Neural cell (in vitro differentiated cells): ENCODE measurements at regions not wholly inside any gene's neighbourhood (a gene's known extent, or its start where the extent isn't known, plus 50 kb on each side); places are given as distances from the start of the nearest gene placed in this dataset.

Experiments used
- H2AFZ ChIP-seq: fragments of 200-600, 300-800 bp; sonication (generic), shearing (Covaris generic); 2 replicates; pipeline ENCODE4 v1.6.0; 2014; ENCODE audit warnings: low read depth, mild to moderate bottlenecking, antibody characterized with exemption, low read length, moderate library complexity
- H3F3A ChIP-seq: fragments of 200-600 bp; shearing (Covaris generic); 2 replicates; pipeline ENCODE4 v1.6.1; 2016; ENCODE audit warnings: mild to moderate bottlenecking, moderate library complexity, mixed read lengths, antibody characterized with exemption, low read length; ENCODE audit not compliant: insufficient read depth, poor library complexity, severe bottlenecking
- H3K27ac ChIP-seq: fragments of 200-600, 300-800 bp; sonication (generic), shearing (Covaris generic); 2 replicates; pipeline ENCODE4 v1.5.1; 2014; ENCODE audit warnings: mild to moderate bottlenecking, low read length, moderate library complexity
- H3K27me3 ChIP-seq: fragments of 300-800, 200-600 bp; sonication (generic), shearing (Covaris generic); 2 replicates; pipeline ENCODE4 v1.6.0; 2014; ENCODE audit warnings: mild to moderate bottlenecking, low read depth, low read length, moderate library complexity; ENCODE audit not compliant: insufficient read depth
- H3K36me3 ChIP-seq: fragments of 300-800, 200-600 bp; sonication (generic), shearing (Covaris generic); 2 replicates; pipeline ENCODE4 v1.5.1; 2014; ENCODE audit warnings: mild to moderate bottlenecking, antibody characterized with exemption, low read length, moderate library complexity; ENCODE audit not compliant: insufficient read depth
- H3K4me2 ChIP-seq: fragments of 300-800, 200-600 bp; sonication (generic), shearing (Covaris generic); 2 replicates; pipeline ENCODE4 v1.6.0; 2014; ENCODE audit warnings: mild to moderate bottlenecking, low read length
- H3K4me3 ChIP-seq: fragments of 300-800, 200-600 bp; sonication (generic), shearing (Covaris generic); 2 replicates; pipeline ENCODE4 v1.5.1; 2014; ENCODE audit warnings: mild to moderate bottlenecking, low read length, moderate library complexity
- H3K79me2 ChIP-seq: fragments of 200-600 bp; shearing (Covaris generic); replicated peaks from 2 replicates; pipeline ENCODE4 v1.6.0; 2014; ENCODE audit warnings: mild to moderate bottlenecking, low read length, moderate library complexity; ENCODE audit not compliant: insufficient read depth
- H3K9ac ChIP-seq: fragments of 300-800, 200-600 bp; sonication (generic), shearing (Covaris generic); 2 replicates; pipeline ENCODE4 v1.6.1; 2016; ENCODE audit warnings: mild to moderate bottlenecking, low read length, mixed read lengths
- H3K9me2 ChIP-seq: fragments of 200-600 bp; shearing (Covaris generic); 2 replicates; pipeline ENCODE4 v1.6.1; 2016; ENCODE audit warnings: mild to moderate bottlenecking, low read length, mixed read lengths; ENCODE audit not compliant: insufficient read depth
- H3K9me3 ChIP-seq: fragments of 200-600, 300-800 bp; sonication (generic), shearing (Covaris generic); 2 replicates; pipeline ENCODE4 v1.6.1; 2016; ENCODE audit warnings: mild to moderate bottlenecking, mixed run types, low read length, moderate library complexity, mixed read lengths
- H4K20me1 ChIP-seq: fragments of 200-600 bp; shearing (Covaris generic); 2 replicates; pipeline ENCODE4 v1.6.1; 2016; ENCODE audit warnings: mild to moderate bottlenecking, mixed run types; ENCODE audit not compliant: insufficient read depth
- CTCF ChIP-seq: fragments of 450-650 bp; IDR thresholded peaks from 2 replicates; pipeline ENCODE4 v1.5.1; 2014; ENCODE audit warnings: antibody characterized with exemption, mild to moderate bottlenecking, moderate library complexity; ENCODE audit not compliant: poor library complexity, severe bottlenecking
- EP300 ChIP-seq: fragments of 450-650 bp; conservative IDR thresholded peaks from 2 replicates; pipeline ENCODE4 v1.6.1; 2014; ENCODE audit warnings: antibody characterized with exemption, mild to moderate bottlenecking, moderate library complexity; ENCODE audit not compliant: poor library complexity, severe bottlenecking
- EZH2 ChIP-seq: fragments of 200-600, 300-800 bp; shearing (Covaris generic), sonication (generic); IDR thresholded peaks from 2 replicates; pipeline ENCODE4 v1.6.1; 2014; ENCODE audit warnings: antibody characterized with exemption, low read length, borderline replicate concordance, mild to moderate bottlenecking; ENCODE audit not compliant: insufficient read depth, poor library complexity, severe bottlenecking
- MXI1 ChIP-seq: fragments of 450-650 bp; conservative IDR thresholded peaks from 2 replicates; pipeline ENCODE4 v1.6.1; 2014; ENCODE audit warnings: antibody characterized with exemption, mild to moderate bottlenecking; ENCODE audit not compliant: poor library complexity, severe bottlenecking
- POLR2AphosphoS5 ChIP-seq: IDR thresholded peaks from 2 replicates; pipeline ENCODE4 v1.6.1; 2012
- RAD21 ChIP-seq: fragments of 450-650 bp; conservative IDR thresholded peaks from 2 replicates; pipeline ENCODE4 v1.6.1; 2014; ENCODE audit warnings: antibody characterized with exemption, mild to moderate bottlenecking, moderate library complexity
- REST ChIP-seq: IDR thresholded peaks from 2 replicates; pipeline ENCODE4 v1.6.1; 2012; ENCODE audit warnings: borderline replicate concordance
- SMC3 ChIP-seq: fragments of 450-650 bp; conservative IDR thresholded peaks from 2 replicates; pipeline ENCODE4 v1.6.1; 2014; ENCODE audit warnings: antibody characterized with exemption, mild to moderate bottlenecking, moderate library complexity; ENCODE audit not compliant: poor library complexity
- TAF1 ChIP-seq: IDR thresholded peaks from 2 replicates; pipeline ENCODE4 v1.6.1; 2012; ENCODE audit warnings: low read depth

- Histone ChIP-seq H3K9me3 (no peaks in the 10 kb centered on the region), H3F3A (no peaks in the 10 kb centered on the region), H3K9ac (no peak overlapping the region), H3K79me2 (no peaks in the 10 kb centered on the region), H3K4me3 (no peak overlapping the region), H4K20me1 (no peaks in the 10 kb centered on the region), H3K27ac (no peak overlapping the region), H3K9me2 (no peaks in the 10 kb centered on the region), H3K27me3 (no peaks in the 10 kb centered on the region), H3K4me2 (no peak overlapping the region), H2AFZ (no peak overlapping the region), H3K36me3 (no peaks in the 10 kb centered on the region)
- no peak for TF ChIP-seq SMC3
- no peak for TF ChIP-seq MXI1
- TF ChIP-seq RAD21 = no peak
- TF ChIP-seq TAF1 = no peak
- TF ChIP-seq CTCF = no peak
- TF ChIP-seq REST = no peak
- no peak for TF ChIP-seq EZH2
- no peak for TF ChIP-seq POLR2AphosphoS5
Observed at GRCh38 chr16:86219655-86220445, 290.5 kb upstream of the FOXF1 start.

GRCh38 chr16:86220561-86220960, 289.8 kb upstream of the FOXF1 start:
- no peak overlapping the region for H3K4me3 ChIP-seq
- no peak overlapping the region for H3K27ac ChIP-seq
- no peaks in the 10 kb centered on the region for H4K20me1 ChIP-seq
- no peaks in the 10 kb centered on the region for H3K27me3 ChIP-seq
- no peak overlapping the region for H3K9ac ChIP-seq
- TF ChIP-seq SMC3 = no peak
- TF ChIP-seq POLR2AphosphoS5 = no peak
- no peak for TF ChIP-seq MXI1
- TF ChIP-seq EP300 = no peak
- no peak for TF ChIP-seq RAD21
- TF ChIP-seq CTCF = no peak
- no peak for TF ChIP-seq TAF1
- no peak for TF ChIP-seq REST
- TF ChIP-seq EZH2 = no peak
- no peaks in the 10 kb centered on the region for H3F3A ChIP-seq
- H3K79me2 ChIP-seq = no peaks in the 10 kb centered on the region
- H3K4me2 ChIP-seq = no peak overlapping the region
- H2AFZ ChIP-seq = no peak overlapping the region
- no peaks in the 10 kb centered on the region for H3K9me3 ChIP-seq
- H3K9me2 ChIP-seq = no peaks in the 10 kb centered on the region
- no peaks in the 10 kb centered on the region for H3K36me3 ChIP-seq
